Endodermal cell (in vitro differentiated cells): ENCODE measurements at regions not wholly inside any gene's neighbourhood (a gene's known extent, or its start where the extent isn't known, plus 50 kb on each side); places are given as distances from the start of the nearest gene placed in this dataset.

Experiments used
- DNase-seq: peaks from one replicate; pipeline ENCODE4 v3.0.0-alpha.2; 2017
- H3K27ac ChIP-seq: 2 replicates; pipeline ENCODE4 v1.5.1; 2013; ENCODE audit warnings: mild to moderate bottlenecking, low read depth, low read length, moderate library complexity
- H3K27me3 ChIP-seq: 2 replicates; pipeline ENCODE4 v1.6.1; 2013; ENCODE audit warnings: mild to moderate bottlenecking, low read length, moderate library complexity; ENCODE audit not compliant: insufficient read depth, control insufficient read depth, poor library complexity, severe bottlenecking
- H3K36me3 ChIP-seq: 2 replicates; pipeline ENCODE4 v1.7.0; 2013; ENCODE audit warnings: mild to moderate bottlenecking, low read length, moderate library complexity; ENCODE audit not compliant: control insufficient read depth, insufficient read depth
- H3K4me1 ChIP-seq: one replicate; pipeline ENCODE4 v1.7.0; 2013; ENCODE audit warnings: low read length; ENCODE audit not compliant: control insufficient read depth, insufficient read depth
- H3K4me3 ChIP-seq: 2 replicates; pipeline ENCODE4 v1.5.1; 2013; ENCODE audit warnings: mild to moderate bottlenecking, low read length, moderate library complexity
- H3K9ac ChIP-seq: 2 replicates; pipeline ENCODE4 v1.6.1; 2013; ENCODE audit warnings: mild to moderate bottlenecking, low read length, moderate library complexity; ENCODE audit not compliant: poor library complexity, severe bottlenecking; ENCODE audit errors: extremely low read depth
- H3K9me3 ChIP-seq: 2 replicates; pipeline ENCODE4 v1.6.1; 2013; ENCODE audit warnings: mild to moderate bottlenecking, low read length, moderate library complexity; ENCODE audit not compliant: control insufficient read depth
- H3K27ac Mint-ChIP-seq: 2 replicates; pipeline ENCODE4 v1.8.0; 2020; ENCODE audit warnings: mixed read lengths
- H3K27me3 Mint-ChIP-seq: 2 replicates; pipeline ENCODE4 v1.8.0; 2021; ENCODE audit warnings: mild to moderate bottlenecking, mixed read lengths; ENCODE audit not compliant: insufficient read depth
- H3K36me3 Mint-ChIP-seq: 2 replicates; pipeline ENCODE4 v1.8.0; 2020; ENCODE audit warnings: low read depth, mixed read lengths
- H3K4me1 Mint-ChIP-seq: 2 replicates; pipeline ENCODE4 v1.8.0; 2020; ENCODE audit warnings: mixed read lengths
- H3K4me3 Mint-ChIP-seq: 2 replicates; pipeline ENCODE4 v1.8.0; 2020; ENCODE audit warnings: mild to moderate bottlenecking, moderate library complexity, mixed read lengths
- H3K9me3 Mint-ChIP-seq: 2 replicates; pipeline ENCODE4 v1.8.0; 2020; ENCODE audit warnings: mild to moderate bottlenecking, mixed read lengths
- CTCF ChIP-seq: fragments of 200-600 bp; sonication (generic); conservative IDR thresholded peaks from 2 replicates; pipeline ENCODE4 v1.5.0; 2021; ENCODE audit warnings: antibody characterized with exemption, mild to moderate bottlenecking
- WGBS, 2 experiments: methylation state at CpG; one replicate each; pipeline versions ENCODE4 v1.1.5 to v1.1.7; 2013; ENCODE audit warnings: missing lambda C conversion rate in 2 of 2, mixed read lengths in 1 of 2; ENCODE audit not compliant: insufficient coverage in 1 of 2, insufficient read length in 1 of 2; 5-methylcytosine and 5-hydroxymethylcytosine counted together

- H3K27me3 ChIP-seq: no peaks in the 10 kb centered on the region
- no peak overlapping the region for H3K9ac ChIP-seq
- H3K4me1 ChIP-seq: no peaks in the 10 kb centered on the region
- Mint-ChIP-seq H3K9me3 (no peaks in the 10 kb centered on the region), H3K36me3 (no peaks in the 10 kb centered on the region), H3K27ac (no peak overlapping the region), H3K4me1 (no peaks in the 10 kb centered on the region), H3K27me3 (no peaks in the 10 kb centered on the region), H3K4me3 (no peak overlapping the region)
- DNase-seq: no peak
- TF ChIP-seq CTCF: no peak
- H3K27ac ChIP-seq: no peak overlapping the region
- 40 to 82% methylated on average over 1 to 2 of the region's 2 CpGs for WGBS, 2 experiments
- H3K9me3 ChIP-seq: no peaks in the 10 kb centered on the region
- H3K4me3 ChIP-seq: no peak overlapping the region
- H3K36me3 ChIP-seq: no peaks in the 10 kb centered on the region
These were observed 408.6 kb downstream of the PDCD6IP start for GRCh38 chr3:34207002-34207401.

- no peak overlapping the region for H3K4me3 ChIP-seq
- no peaks in the 10 kb centered on the region for H3K27me3 ChIP-seq
- WGBS, 2 experiments: 88% methylated on average over 1 of the region's 1 CpG; no CpG with 5 or more reads in 1 of the 2 experiments
- no peak overlapping the region for H3K27ac ChIP-seq
- no peaks in the 10 kb centered on the region for H3K4me1 ChIP-seq
- Mint-ChIP-seq H3K9me3 (no peaks in the 10 kb centered on the region), H3K4me3 (no peak overlapping the region), H3K27ac (no peak overlapping the region), H3K4me1 (no peaks in the 10 kb centered on the region), H3K36me3 (no peaks in the 10 kb centered on the region), H3K27me3 (no peaks in the 10 kb centered on the region)
- H3K9me3 ChIP-seq: no peaks in the 10 kb centered on the region
- no peaks in the 10 kb centered on the region for H3K36me3 ChIP-seq
- no peak overlapping the region for H3K9ac ChIP-seq
- TF ChIP-seq CTCF: no peak
- DNase-seq: no peak
These were observed 409.4 kb downstream of the PDCD6IP start for GRCh38 chr3:34207806-34208205.

- no peak for DNase-seq
- no peaks in the 10 kb centered on the region for H3K4me1 ChIP-seq
- no peaks in the 10 kb centered on the region for H3K36me3 Mint-ChIP-seq
- no peak overlapping the region for H3K27ac ChIP-seq
- WGBS, 2 experiments: 83% methylated on average over 2 of the region's 2 CpGs; no CpG with 5 or more reads in 1 of the 2 experiments
- H3K27me3 ChIP-seq: no peaks in the 10 kb centered on the region
- no peak for TF ChIP-seq CTCF
- H3K4me3 Mint-ChIP-seq: no peak overlapping the region
- H3K9me3 ChIP-seq: no peaks in the 10 kb centered on the region
- H3K27me3 Mint-ChIP-seq: no peaks in the 10 kb centered on the region
- peaks cover 13% of the 10 kb centered on the region for H3K4me1 Mint-ChIP-seq
- H3K9ac ChIP-seq: no peak overlapping the region
- H3K27ac Mint-ChIP-seq: no peak overlapping the region
- no peak overlapping the region for H3K4me3 ChIP-seq
- H3K36me3 ChIP-seq: no peaks in the 10 kb centered on the region
- H3K9me3 Mint-ChIP-seq: no peaks in the 10 kb centered on the region
These were observed 413.7 kb downstream of the PDCD6IP start for GRCh38 chr3:34212175-34212574.
